Astrocyte of the cerebellum (primary cell): ENCODE measurements at regions not wholly inside any gene's neighbourhood (a gene's known extent, or its start where the extent isn't known, plus 50 kb on each side); places are given as distances from the start of the nearest gene placed in this dataset.
"Not testable (repeated sequence)": the region's sequence is repeated elsewhere in the genome, so short reads cannot be mapped to it uniquely, and the experiment has no call there.

Experiments
- DNase-seq: peaks from one replicate; pipeline ENCODE4 v3.0.0-alpha.2; 2011; ENCODE audit warnings: low read depth
- H3K4me3 ChIP-seq: 2 replicates; pipeline ENCODE4 v1.5.1; 2011; ENCODE audit warnings: mild to moderate bottlenecking, low read depth, low read length, moderate library complexity
- CTCF ChIP-seq: IDR thresholded peaks from 2 replicates; pipeline ENCODE4 v1.5.1; 2012; ENCODE audit warnings: low read length, low read depth, moderate library complexity, mild to moderate bottlenecking; ENCODE audit errors: missing control alignments
- in situ Hi-C: cut with HindIII; loops from 2 replicates; pipeline ENCODE4 v1.10.0; 2017; ENCODE audit warnings: low sequenced_read_pairs

- TF ChIP-seq CTCF = no peak
- no peak overlapping the region for H3K4me3 ChIP-seq
- in situ Hi-C loops = no loop called here
- no peak for DNase-seq
Observed at GRCh38 chr4:124932447-124932846, 219.9 kb upstream of the ANKRD50 start.

DNA sequence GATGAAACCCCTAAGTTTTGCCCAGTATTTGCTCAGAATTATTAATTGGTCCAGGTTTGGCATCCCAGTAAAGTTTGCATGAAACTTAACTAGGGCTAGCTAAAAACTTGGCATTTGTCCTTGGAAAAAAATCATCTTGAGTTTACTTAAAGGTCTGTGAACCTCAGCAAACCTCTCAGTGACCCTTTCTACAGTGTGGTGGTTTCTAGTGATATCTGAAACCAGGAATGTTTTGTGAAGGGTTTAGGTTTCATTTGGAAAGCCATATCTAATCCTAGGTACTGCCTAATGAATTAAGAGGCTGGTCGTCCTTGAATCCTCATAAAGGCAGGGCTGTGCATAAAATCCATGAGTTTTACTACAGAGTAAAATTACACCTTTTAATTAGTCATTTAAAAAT lies 218.5 kb upstream of the ANKRD50 start:
- TF ChIP-seq CTCF = no peak
- DNase-seq = peak; percentile 79
- in situ Hi-C loops = no loop called here
- H3K4me3 ChIP-seq = no peak overlapping the region

DNA sequence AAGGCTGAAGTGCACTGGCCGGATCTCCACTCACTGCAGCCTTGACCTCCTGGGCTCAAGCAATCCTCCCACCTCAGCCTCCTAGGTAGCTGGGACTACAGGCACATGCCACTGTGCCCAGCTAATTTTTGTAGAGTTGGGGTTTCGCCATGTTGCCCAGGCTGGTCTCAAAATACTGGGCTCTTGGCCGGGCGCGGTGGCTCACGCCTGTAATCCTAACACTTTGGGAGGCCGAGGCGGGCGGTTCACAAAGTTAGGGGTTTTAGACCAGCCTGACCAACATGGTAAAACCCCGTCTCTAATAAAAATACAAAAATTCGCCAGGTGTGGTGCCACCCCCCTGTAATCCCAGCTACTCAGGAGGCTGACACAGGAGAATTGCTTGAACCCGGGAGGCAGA lies 210.2 kb upstream of the ANKRD50 start:
- in situ Hi-C loops, H3K4me3 ChIP-seq, DNase-seq: not testable (repeated sequence)

GRCh38 chr4:124918559-124919122 lies 206.1 kb upstream of the ANKRD50 start:
- TF ChIP-seq CTCF = no peak
- H3K4me3 ChIP-seq = no peak overlapping the region
- in situ Hi-C loops = no loop called here
- no peak for DNase-seq

DNA sequence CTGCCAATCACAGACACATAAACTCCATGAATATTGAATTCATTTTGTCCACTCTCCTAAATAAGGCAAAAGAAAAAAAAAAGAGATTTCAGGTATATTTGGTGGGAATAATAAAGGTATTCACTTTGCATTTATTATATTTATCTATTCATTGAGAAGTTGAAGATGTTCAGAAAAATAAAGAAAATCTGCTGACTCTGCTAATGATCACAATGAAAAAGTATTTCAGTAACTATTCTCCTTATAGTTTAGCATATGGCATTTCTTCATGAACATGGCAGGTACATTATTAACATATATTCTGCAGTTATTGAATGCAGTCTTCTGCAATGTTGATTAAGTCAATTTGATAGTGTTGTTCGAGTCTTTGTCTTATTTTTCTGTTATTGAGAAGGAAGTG lies 202.5 kb upstream of the ANKRD50 start:
- in situ Hi-C loops = no loop called here
- DNase-seq = no peak
- TF ChIP-seq CTCF = no peak
- H3K4me3 ChIP-seq = no peak overlapping the region

GRCh38 chr4:124913237-124913636 lies 200.7 kb upstream of the ANKRD50 start:
- in situ Hi-C loops = no loop called here
- no peak for DNase-seq
- TF ChIP-seq CTCF = no peak
- no peak overlapping the region for H3K4me3 ChIP-seq

DNA sequence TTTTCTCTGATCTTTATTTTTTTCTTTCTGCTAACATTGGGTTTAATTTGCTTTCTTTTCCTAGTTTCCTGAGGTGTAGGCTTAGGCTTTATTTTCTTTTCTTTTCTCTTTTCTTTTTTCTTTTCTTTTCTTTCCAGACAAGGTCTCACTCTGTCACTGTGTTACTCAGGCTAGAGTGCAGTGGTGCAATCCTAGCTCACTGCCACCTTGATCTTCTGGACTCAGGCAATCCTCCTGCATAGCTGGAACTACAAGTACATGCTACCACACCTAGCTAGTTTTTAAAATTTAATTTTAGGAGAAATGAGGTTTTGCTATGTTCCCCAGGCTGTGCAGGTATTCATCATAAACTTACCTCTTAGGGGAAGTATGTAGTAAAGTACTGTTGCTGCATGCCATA lies 197.8 kb upstream of the ANKRD50 start:
- TF ChIP-seq CTCF = no peak
- in situ Hi-C loops = no loop called here
- no peak for DNase-seq

More for the DNA sequence above, 197.8 kb upstream of the ANKRD50 start:
- no peak overlapping the region for H3K4me3 ChIP-seq
